ENCODE measurements at regions not wholly inside any gene's neighbourhood (a gene's known extent, or its start where the extent isn't known, plus 50 kb on each side); places are given as distances from the start of the nearest gene placed in this dataset.

DNA sequence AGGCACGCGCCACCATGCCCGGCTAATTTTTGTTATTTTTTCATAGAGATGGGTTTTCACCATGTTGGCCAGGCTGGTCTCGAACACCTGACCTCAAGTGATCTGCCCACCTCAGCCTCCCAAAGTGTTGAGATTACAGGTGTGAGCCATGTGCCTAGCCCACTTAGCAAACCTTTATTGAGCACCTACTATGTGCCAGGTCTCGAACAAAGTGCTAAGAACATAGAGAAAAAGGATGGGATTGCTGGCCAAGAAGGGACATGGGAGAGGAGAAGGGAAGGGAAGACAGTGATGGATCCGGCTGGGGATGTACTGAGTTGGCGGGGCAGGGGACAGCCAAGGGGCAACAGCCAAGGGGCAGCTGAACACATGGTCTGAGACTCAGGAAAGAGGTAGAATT, 55.6 kb upstream of the RPL11 start:
- no peak for TF ChIP-seq POLR2AphosphoS5 (IDR thresholded peaks at IDR 0.05)
- TF ChIP-seq, protein P1, sequence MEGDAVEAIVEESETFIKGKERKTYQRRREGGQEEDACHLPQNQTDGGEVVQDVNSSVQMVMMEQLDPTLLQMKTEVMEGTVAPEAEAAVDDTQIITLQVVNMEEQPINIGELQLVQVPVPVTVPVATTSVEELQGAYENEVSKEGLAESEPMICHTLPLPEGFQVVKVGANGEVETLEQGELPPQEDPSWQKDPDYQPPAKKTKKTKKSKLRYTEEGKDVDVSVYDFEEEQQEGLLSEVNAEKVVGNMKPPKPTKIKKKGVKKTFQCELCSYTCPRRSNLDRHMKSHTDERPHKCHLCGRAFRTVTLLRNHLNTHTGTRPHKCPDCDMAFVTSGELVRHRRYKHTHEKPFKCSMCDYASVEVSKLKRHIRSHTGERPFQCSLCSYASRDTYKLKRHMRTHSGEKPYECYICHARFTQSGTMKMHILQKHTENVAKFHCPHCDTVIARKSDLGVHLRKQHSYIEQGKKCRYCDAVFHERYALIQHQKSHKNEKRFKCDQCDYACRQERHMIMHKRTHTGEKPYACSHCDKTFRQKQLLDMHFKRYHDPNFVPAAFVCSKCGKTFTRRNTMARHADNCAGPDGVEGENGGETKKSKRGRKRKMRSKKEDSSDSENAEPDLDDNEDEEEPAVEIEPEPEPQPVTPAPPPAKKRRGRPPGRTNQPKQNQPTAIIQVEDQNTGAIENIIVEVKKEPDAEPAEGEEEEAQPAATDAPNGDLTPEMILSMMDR (IDR thresholded peaks at IDR 0.05): no peak

All from upper lobe of left lung (tissue), 4 donors.